GM19351 (cell line): ENCODE measurements at regions not wholly inside any gene's neighbourhood (a gene's known extent, or its start where the extent isn't known, plus 50 kb on each side); places are given as distances from the start of the nearest gene placed in this dataset.
"Not testable (repeated sequence)": the region's sequence is repeated elsewhere in the genome, so short reads cannot be mapped to it uniquely, and the experiment has no call there.

Experiments
- ATAC-seq: cut with Tn5 transposase; IDR thresholded peaks from one replicate; pipeline ENCODE4 v1.9.1; 2021; ENCODE audit warnings: mild to moderate bottlenecking, moderate library complexity; ENCODE audit not compliant: unreplicated experiment

DNA sequence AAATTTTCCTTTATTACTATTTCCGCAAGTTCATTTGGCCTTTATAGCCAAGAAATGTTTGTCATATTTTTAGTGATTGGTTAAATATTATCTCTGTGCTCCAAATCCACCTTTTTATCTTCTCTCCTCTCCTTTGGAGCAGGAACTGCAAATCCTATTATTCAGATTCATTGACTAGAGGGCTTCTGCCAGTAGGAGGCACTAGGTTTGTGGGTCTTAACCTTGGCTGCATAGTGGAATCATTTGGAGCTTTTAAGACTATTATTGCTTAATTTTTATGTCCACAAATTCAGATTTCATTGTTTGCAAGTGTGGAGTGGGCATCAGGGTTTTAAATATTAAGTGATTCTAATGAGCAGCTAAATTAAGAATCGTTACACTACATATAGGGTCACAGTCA is 75.3 kb upstream of the SYT10 start:
- no peak for ATAC-seq

DNA sequence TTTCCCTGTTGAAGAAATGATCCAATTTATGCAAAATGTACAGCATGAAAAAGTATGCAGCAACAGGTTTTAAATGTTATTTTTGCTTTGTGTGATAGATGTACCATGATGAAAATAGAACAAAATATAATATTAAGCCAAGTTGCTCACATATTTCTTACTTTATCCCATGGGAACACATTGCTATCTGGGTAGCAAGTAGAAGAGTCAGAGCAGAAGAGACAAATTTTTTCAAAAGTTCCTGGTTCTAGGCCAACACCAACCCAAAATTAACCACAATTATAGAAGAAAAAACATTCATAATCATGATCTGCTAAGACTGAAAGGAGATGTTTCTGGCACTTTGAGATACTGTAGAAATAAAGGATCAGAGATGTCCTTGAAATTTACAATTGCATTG is 79.9 kb upstream of the SYT10 start:
- ATAC-seq: no peak

DNA sequence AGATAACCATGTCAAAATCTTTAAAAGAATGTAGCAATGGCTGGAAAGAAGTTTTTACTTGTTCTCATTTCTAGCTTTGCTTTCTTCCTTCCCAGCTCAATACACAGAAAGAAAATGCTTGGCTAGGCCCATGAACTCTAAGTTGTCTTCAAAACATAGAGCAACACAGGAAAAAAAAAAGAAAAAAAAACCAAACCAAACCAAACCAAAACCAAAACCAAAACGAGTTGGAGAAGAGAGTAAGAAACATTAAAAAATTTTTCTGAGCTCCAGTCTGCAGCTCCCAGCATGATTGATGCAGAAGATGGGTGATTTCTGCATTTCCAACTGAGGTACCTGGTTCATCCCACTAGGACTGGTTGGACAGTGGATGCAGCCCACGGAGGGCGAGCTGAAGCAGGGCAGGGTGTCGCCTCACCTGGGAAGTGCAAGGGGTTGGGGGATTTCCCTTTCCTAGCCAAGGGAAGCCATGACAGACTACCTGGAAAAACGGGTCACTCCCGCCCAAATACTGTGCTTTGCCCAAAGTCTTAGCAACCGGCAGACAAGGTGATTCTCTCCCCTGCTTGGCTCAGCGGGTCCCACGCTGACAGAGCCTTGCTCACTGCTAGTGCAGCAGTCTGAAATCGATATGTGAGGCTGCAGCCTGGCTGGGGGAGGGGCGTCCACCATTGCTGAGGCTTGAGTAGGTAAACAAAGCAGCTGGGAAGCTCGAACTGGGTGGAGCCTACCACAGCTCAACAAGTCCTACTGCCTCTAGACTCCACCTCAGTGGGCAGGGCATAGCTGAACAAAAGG is 81.1 kb upstream of the SYT10 start:
- not testable (repeated sequence) for ATAC-seq

DNA sequence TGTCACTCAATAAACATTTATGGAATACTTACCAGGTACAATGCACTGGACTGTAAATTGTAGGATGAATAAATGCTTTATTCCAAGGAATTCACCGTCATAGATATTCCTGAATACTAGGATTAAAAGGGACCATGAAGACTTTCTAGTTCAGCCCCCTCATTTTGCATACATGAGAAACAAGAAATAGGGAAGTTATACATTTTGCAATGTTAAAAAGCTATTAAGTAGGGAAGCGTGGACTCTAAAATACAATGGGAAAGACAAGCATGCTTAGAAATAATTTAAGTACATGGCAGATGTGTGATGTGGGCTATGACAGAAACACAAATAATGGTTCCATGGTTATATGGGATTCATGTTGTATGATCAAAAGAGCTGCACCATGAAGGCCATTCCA is 89.4 kb upstream of the SYT10 start:
- no peak for ATAC-seq

DNA sequence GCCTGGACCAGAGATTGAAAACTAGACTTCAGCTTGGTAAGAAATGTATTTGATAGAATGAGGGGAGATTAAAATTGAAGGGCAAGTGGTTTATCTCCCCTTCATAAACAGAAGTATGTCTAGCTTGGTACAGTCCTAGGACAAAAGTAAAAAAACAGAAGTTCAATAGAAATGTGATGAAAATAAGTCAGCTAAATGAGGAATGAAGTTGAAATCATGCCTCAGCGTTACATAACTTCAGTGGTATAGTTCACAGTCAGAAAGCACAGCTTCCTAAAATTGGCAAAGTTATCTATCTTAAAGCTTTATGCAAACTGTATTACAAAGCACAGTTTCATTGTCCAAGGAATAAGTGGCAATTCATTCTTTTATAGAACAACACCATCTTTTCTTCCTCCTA is 90.2 kb upstream of the SYT10 start:
- ATAC-seq: no peak

DNA sequence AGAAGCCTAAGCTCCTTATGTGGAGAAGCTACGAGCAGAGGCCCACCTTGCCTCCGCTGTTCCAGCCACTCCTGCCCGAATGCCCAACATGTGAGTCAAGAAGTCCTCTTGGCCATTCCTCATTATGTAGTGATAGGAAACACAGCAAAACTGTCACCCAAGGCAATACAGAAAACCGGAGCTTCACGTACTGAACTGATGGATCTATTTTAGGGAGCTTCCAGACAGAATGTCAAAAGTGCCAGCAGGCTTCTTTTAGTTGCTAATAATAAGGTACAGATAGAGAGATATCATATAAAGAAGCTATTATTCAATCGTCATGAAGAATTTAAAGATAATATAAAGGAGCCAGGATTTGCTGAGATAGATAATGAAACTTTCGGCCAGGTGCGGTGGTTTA is 91.6 kb upstream of the SYT10 start:
- no peak for ATAC-seq

DNA sequence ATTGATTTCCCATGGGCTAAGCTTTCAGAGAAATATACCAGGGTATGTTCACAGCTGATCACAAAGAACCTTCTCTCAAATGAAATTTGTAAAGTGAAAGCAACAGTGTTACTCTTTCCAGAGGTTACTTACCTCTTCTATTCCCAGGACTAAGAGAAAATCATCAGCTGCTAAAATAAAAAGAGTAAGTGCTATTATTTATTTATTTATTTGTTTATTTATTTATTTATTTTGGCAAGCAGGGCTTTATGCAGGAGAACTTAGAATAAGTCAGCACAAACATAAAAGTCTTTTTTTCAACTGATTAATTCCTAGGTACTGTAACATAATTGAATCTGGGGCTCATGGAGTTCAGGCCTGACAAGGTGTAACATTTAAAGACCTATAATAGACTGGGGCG is 93.9 kb upstream of the SYT10 start:
- no peak for ATAC-seq

DNA sequence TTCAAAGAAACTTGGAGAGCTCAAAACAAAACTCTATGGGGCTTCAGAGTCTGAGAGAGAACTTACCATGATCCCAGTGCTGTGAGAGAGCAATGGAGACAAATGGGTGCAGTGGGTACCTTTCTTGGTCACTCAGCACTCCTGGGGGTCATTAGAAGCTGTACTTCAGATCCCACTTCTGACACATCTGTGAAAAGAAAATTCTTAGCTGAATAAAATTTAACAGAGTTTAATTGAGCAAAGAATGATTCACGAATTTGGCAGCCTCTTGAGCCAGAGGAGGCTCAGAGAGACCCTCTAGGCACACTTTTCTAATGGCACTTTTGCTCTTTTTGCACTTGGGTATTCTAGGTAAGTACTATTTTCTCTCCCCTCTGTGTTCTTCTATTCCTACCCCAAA is 96.8 kb upstream of the SYT10 start:
- ATAC-seq: no peak

DNA sequence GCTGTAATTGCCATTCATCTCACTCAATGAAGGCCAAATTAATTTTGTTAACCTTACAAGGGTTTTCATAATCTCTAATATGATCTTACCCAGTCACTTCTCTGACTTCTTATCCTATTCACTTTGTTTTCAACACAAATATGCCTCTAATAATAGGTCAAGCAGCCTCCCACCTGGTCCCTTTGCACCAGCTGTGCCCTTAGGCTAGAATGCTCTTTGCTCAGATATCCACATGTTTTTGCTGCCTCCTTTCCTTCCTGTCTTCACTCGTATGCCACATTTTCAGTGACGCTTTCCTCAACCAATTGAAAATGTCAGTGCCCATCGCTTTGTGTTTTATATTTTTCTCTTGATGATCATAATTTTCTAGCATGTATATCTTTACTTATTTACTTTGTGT is 106.4 kb upstream of the SYT10 start:
- no peak for ATAC-seq

DNA sequence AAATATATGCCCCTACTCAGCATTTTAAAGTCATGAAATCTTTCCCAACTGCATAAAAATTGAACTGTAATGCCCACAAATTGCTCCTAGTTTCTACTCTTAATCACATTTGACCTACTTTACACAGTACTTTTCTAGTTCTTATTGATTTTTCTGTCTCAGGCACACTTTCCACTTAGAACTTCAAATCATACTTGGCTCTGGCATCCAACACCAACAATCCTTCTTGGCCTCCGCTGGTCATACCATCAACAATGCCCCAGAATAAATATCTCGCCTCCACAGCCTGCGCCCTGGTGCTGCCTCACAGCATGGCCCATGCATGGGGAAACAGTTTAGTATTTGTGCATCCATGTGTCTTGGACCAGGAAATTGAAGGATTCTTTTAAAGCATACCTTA is 107.5 kb upstream of the SYT10 start:
- no peak for ATAC-seq

DNA sequence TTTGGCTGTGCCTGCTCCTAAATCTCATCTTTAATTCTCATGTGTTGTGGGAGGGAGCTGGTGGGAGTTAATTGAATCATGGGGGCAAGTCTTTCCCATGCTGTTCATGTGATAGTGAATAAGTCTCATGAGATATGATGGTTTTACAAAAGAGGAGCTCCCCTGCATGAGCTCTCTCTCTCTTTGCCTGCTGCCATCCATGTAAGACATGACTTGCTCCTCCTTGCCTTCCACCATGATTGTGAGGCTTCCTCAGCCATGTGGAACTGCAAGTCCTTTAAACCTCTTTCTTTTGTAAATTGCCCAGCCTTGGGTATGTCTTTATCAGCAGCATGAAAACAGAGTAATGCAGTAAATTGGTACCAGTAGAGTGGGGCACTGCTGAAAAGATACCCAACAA is 110.6 kb upstream of the SYT10 start:
- ATAC-seq: not testable (repeated sequence)

DNA sequence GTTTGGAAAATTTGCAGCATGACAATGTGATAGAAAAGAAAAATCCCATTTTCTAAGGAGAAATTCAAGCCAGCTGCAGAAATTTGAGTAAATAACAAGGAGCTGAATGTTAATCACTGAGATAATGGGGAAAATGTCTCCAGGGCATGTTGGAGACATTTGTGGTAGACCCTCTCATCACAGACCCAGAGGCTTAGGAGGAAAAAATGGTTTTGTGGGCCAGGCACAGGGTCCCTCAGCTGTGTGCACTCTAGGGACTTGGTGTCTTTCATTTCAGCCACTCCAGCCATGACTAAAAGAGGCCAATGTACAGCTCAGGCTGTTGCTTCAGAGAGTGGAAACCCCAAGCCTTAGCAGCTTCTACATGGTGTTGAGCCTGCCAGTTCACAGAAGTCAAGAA is 111.4 kb upstream of the SYT10 start:
- ATAC-seq: no peak

DNA sequence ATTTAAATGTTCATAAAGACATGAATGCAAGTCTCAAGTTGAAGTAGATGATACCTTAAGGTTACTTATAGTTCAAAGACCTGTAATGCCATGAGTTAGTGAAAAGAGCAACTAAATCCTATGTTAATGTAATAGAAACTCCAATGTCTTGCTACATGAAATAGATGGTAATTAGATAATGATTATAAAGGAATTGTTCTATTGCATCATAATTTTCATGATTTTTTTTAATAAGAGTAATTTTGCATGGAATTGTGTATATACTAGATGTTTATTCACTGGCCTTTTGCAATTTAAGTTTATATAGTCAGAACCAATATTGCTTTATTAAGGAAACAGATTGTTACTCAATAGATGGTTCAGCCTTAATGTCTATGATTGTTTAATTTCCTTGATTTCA is 115.5 kb upstream of the SYT10 start:
- no peak for ATAC-seq

DNA sequence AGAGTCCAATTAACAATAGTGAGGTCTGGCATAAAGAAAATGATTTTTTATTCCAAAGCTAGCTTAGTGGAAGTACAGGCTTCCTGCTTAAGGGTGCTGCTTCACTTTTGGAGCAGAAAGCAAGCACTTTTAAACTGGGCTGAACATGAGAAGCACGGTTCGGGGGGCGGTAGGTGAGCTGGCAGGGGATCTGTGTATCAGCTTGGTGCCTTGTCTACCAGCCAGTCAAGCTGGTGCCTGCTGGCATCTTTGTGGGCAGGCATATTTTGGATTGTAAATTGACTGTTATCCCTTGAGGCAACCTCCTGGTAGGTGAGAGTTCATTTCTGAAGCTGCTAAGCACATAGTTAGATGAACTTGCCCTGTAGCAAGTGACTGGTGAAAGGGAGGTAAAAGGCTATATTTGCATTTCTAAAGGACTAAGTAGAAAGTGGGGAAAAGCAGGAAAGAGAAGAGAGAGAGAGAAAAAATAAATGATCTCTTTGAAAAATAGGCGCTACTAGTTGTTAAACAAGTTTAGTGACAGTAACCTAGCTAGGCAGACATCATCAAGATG is 121.1 kb upstream of the SYT10 start:
- no peak for ATAC-seq

DNA sequence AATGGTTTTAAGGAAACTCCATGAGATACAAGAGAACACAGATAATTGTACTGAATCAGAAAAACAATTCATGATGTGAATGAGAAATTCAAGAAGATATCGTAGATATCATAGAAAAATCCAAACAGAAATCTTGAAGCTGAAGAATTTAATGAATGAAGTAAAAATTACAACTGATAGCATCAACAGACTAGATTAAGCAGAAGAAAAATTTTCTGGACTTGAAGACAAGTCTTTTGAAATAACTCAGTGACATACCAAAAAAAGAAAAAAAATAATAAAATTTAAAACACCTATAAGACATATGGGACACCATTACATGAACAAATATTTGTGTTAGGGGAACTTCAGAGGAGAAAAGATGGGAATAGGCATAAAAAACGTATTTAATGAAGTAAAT is 122.8 kb upstream of the SYT10 start:
- ATAC-seq: no peak

DNA sequence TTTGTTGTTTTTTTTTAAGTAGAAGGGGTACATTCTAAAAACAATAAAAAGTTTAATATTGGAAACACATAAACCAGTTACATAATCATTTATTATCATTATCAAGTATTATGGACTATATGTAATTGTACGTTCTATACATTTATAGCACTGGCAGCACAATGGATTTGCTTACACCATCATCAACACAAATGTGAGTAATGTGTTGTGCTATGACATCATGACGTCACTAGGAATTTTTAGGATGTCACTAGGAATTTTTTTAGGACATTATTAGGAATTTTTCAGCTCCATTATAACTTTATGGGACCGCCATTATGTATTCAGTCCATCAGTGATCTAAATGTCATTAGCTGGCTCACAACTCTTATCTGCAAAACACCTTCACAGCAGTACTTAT is 126.8 kb upstream of the SYT10 start:
- no peak for ATAC-seq

DNA sequence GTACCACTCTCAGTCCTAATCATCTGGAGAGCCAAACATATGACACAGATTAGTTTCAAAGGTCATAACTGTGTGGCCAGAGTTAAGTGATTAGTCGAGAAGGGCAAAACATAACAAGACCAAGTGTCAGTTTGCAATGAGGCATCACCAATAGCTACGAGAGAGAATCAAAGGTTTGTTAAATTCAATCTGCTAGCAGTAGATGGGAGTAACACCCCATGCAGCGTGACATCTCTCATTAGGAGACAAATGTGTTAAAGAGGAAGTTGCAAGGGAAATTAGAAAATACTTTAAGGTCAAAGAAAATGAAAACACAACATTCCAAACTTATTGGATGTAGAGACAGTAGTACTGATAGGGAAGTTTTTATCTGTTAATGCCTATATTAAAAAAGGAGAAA is 135.7 kb upstream of the SYT10 start:
- no peak for ATAC-seq

DNA sequence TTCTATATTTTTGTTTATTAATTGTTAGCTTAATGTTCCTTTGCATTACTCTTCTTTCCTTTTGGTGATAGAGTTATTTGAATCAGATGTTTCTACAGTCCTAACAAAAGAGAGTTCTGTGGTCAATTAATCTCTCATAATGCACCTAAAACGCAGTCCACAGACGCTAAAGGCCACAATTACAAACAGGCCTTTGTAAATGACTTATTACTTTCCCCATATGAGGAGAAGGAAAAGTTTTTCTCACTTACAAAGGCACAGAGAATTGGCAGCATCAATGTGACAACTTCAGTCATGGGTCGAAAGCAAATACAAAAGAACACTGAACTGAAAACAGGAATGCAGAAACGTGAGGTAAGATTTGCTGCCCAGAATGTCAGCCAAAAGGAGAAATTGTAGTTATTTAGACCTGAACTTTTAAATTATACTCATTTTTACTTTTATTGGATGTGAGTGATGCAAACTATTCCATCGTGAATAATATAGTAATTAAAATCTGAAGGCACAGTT is 142.0 kb upstream of the SYT10 start:
- ATAC-seq: no peak

DNA sequence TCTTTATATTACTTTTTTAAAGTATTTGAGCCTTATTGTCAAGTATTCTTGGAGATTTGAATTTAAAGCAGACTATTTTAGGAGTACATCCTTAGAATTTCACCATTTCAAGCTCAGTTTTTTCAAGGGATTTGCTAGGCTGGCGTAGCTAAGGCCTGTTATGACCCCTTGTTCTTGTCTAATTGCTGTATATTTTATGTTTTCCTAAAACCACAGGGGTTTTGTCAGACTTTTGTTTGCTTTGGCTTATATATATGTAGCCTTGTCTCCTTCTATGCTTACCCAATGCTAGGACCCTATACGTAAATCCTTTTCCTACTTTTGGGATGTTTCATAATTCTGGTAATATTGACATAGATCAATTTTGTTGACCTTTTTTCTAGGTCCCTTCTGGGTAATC is 147.0 kb upstream of the SYT10 start:
- no peak for ATAC-seq

DNA sequence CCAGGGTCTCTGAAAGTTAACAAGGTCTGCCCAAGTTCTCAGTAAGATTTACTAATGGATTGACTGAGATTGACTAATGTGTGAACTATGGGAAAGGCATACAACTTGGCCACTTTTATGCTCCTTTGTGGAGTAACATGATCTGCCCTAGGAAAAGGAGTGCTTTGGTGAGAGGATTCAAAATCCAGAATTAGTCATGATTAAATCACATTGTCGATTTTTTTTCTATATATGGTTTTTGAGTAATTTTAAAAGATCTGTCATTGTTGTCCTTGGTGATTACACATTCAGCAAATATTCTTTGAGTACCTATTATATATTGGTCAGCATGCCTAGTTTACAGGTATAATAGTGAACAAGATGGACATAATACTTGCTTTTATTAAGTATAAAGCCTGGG is 147.7 kb upstream of the SYT10 start:
- no peak for ATAC-seq

DNA sequence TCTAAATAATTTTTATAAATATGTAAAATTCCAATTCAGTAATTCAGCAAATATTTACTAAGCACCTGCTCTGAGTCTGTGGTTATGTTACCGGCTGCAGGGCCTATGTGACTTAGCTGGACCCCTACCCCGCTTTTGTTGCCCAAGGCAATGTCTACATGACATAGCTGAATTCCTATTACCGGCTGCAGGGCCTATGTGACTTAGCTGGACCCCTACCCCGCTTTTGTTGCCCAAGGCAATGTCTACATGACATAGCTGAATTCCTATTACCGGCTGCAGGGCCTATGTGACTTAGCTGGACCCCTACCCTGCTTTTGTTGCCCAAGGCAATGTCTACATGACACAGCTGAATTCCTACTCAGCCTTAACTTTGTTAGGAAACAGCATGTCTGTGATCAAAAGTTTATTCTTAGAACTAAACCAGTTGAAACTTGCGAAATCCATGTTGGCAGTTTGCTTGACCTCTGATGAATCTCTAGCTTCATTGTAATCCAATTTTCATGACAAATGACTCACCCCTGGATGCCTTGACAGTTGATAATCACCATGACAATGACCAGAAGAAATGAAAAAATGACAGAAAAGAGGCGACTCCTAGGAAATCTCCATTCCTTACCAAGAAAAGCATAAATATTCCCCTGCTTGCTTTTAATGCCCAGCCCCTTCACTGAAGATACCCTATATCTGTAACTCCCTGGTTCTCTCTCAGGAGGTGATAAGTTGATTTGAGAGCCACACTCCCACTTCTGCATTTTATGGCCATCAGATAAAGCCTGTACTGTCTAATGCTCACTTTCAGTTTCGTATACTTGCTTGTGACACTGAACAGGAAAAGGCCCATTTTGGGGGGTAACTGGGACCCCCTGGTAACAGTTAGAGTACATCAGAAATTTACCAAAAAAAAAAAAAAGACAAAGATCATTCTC is 148.4 kb upstream of the SYT10 start:
- peak; percentile 72 for ATAC-seq
